Liver (tissue), 3 donors: ENCODE measurements at regions not wholly inside any gene's neighbourhood (a gene's known extent, or its start where the extent isn't known, plus 50 kb on each side); places are given as distances from the start of the nearest gene placed in this dataset.

Source experiments
- ATF3 ChIP-seq: IDR thresholded peaks from 2 replicates; pipeline ENCODE4 v1.6.1; 2016; ENCODE audit warnings: antibody characterized with exemption
- CTCF ChIP-seq: fragments of 150-350 bp; IDR thresholded peaks from 2 replicates; pipeline ENCODE4 v1.5.1; 2017; ENCODE audit warnings: improper control_type of control experiment, low read depth, low read length; ENCODE audit not compliant: missing input control
- EGR1 ChIP-seq, 2 donors: IDR thresholded peaks; 2 replicates each; pipeline ENCODE4 v1.6.1; 2016 to 2018; ENCODE audit warnings: antibody characterized with exemption in 2 of 2, low read depth in 2 of 2
- FOXA2 ChIP-seq: IDR thresholded peaks from 2 replicates; pipeline ENCODE4 v1.6.1; 2016; ENCODE audit warnings: antibody characterized with exemption
- GABPA ChIP-seq, 2 donors: IDR thresholded peaks in 1 of 2; conservative IDR thresholded peaks in 1 of 2; 2 replicates each; pipeline ENCODE4 v1.6.1; 2016; ENCODE audit warnings: antibody characterized with exemption in 2 of 2, mild to moderate bottlenecking in 1 of 2, moderate library complexity in 1 of 2
- REST ChIP-seq: IDR thresholded peaks from 2 replicates; pipeline ENCODE4 v1.6.1; 2016; ENCODE audit warnings: antibody characterized with exemption, mild to moderate bottlenecking
- SP1 ChIP-seq: IDR thresholded peaks from 2 replicates; pipeline ENCODE4 v1.6.1; 2018; ENCODE audit warnings: antibody characterized with exemption, mild to moderate bottlenecking
- TAF1 ChIP-seq: conservative IDR thresholded peaks from 2 replicates; pipeline ENCODE4 v1.6.1; 2016; ENCODE audit warnings: antibody characterized with exemption, mild to moderate bottlenecking
- YY1 ChIP-seq: IDR thresholded peaks from 2 replicates; pipeline ENCODE4 v1.6.1; 2016; ENCODE audit warnings: antibody characterized with exemption, mild to moderate bottlenecking
- donor health status: healthy.
- donor health status: healthy.

GRCh38 chr6:12223383-12223782 is 66.8 kb upstream of the EDN1 start:
- TF ChIP-seq REST (no peak), CTCF (no peak), TAF1 (no peak), ATF3 (no peak), SP1 (no peak), GABPA (IDR thresholded peaks at IDR 0.05 in 1 of 2, conservative IDR thresholded peaks at IDR 0.05 in 1 of 2) (no peak), YY1 (no peak), EGR1 (IDR thresholded peaks at IDR 0.05; ENCODE audit: low read depth in 2 of 2) (no peak), FOXA2 (no peak)
